WTC11 (cell line): ENCODE measurements at regions not wholly inside any gene's neighbourhood (a gene's known extent, or its start where the extent isn't known, plus 50 kb on each side); places are given as distances from the start of the nearest gene placed in this dataset.

Experiments
- ATAC-seq: fragments of 200-7000 bp; cut with Tn5 transposase; 2 replicates; pipeline ENCODE4 v1.10.0; 2021; ENCODE audit warnings: mild to moderate bottlenecking, moderate library complexity
- CTCF ChIA-PET: fragments of 300-600 bp; sonication (Branson Sonifier 250); formaldehyde crosslinking; loops from one replicate; lab custom pipeline; 2021; ENCODE audit warnings: antibody characterized with exemption; lab: Charles Lee
- POLR2A ChIA-PET: fragments of 350-600 bp; sonication (Branson Sonifier 250); formaldehyde crosslinking; loops from one replicate; lab custom pipeline; 2021; ENCODE audit warnings: antibody characterized with exemption; lab: Charles Lee
- DNase-seq: peaks from one replicate; pipeline ENCODE4 v3.0.0; 2021; ENCODE audit warnings: low spot score
- H3K27ac Mint-ChIP-seq: 2 replicates; pipeline ENCODE4 v1.8.0; 2021; ENCODE audit warnings: mixed read lengths
- H3K27me3 Mint-ChIP-seq: 2 replicates; pipeline ENCODE4 v1.8.0; 2021; ENCODE audit warnings: low read depth, mild to moderate bottlenecking, moderate library complexity, mixed read lengths
- H3K36me3 Mint-ChIP-seq: 2 replicates; pipeline ENCODE4 v1.8.0; 2021; ENCODE audit warnings: mixed read lengths
- H3K4me1 Mint-ChIP-seq: 2 replicates; pipeline ENCODE4 v1.8.0; 2022; ENCODE audit warnings: mixed read lengths
- H3K4me3 Mint-ChIP-seq: 2 replicates; pipeline ENCODE4 v1.8.0; 2021; ENCODE audit warnings: mild to moderate bottlenecking, moderate library complexity, mixed read lengths
- H3K9me3 Mint-ChIP-seq: 2 replicates; pipeline ENCODE4 v1.8.0; 2021; ENCODE audit warnings: mixed read lengths
- CREB1 ChIP-seq: sonication (generic); formaldehyde crosslinking; IDR thresholded peaks from 2 replicates; pipeline ENCODE4 v1.8.0; 2023; ENCODE audit warnings: mild to moderate bottlenecking, missing genetic modification reagents
- FOXP1 ChIP-seq: sonication (generic); formaldehyde crosslinking; IDR thresholded peaks from 2 replicates; pipeline ENCODE4 v1.8.0; 2022; ENCODE audit warnings: missing genetic modification reagents, mild to moderate bottlenecking, moderate library complexity, borderline replicate concordance
- GTF2I ChIP-seq: fragments of 250-450 bp; sonication (Bioruptor Pico); conservative IDR thresholded peaks from 2 replicates; pipeline ENCODE4 v1.4.0; 2021; ENCODE audit warnings: mild to moderate bottlenecking
- MYBL2 ChIP-seq: sonication (generic); formaldehyde crosslinking; IDR thresholded peaks from 2 replicates; pipeline ENCODE4 v1.8.1; 2023; ENCODE audit warnings: mild to moderate bottlenecking, moderate library complexity, missing genetic modification reagents
- NFYB ChIP-seq: sonication (generic); formaldehyde crosslinking; conservative IDR thresholded peaks from 2 replicates; pipeline ENCODE4 v1.8.0; 2022; ENCODE audit warnings: low read depth, missing genetic modification reagents
- NR2C2 ChIP-seq: sonication (generic); formaldehyde crosslinking; IDR thresholded peaks from 2 replicates; pipeline ENCODE4 v1.8.0; 2022; ENCODE audit warnings: mild to moderate bottlenecking, missing genetic modification reagents
- PRRX2 ChIP-seq: fragments of 250-450 bp; sonication (Bioruptor Pico); IDR thresholded peaks from 2 replicates; pipeline ENCODE4 v1.8.0; 2021; ENCODE audit warnings: mild to moderate bottlenecking
- RELA ChIP-seq: sonication (generic); formaldehyde crosslinking; IDR thresholded peaks from 2 replicates; pipeline ENCODE4 v1.8.1; 2022; ENCODE audit warnings: missing genetic modification reagents, mild to moderate bottlenecking, borderline replicate concordance
- SMAD4 ChIP-seq: sonication (generic); formaldehyde crosslinking; IDR thresholded peaks from 2 replicates; pipeline ENCODE4 v1.8.0; 2022; ENCODE audit warnings: mild to moderate bottlenecking, missing genetic modification reagents
- ZNF121 ChIP-seq: sonication (generic); formaldehyde crosslinking; IDR thresholded peaks from 2 replicates; pipeline ENCODE4 v1.8.0; 2023; ENCODE audit warnings: missing genetic modification reagents
- ZNF263 ChIP-seq: sonication (generic); formaldehyde crosslinking; IDR thresholded peaks from 2 replicates; pipeline ENCODE4 v1.8.1; 2022; ENCODE audit warnings: low read depth, mild to moderate bottlenecking, moderate library complexity, missing genetic modification reagents
- ZNF416 ChIP-seq: fragments of 250-450 bp; sonication (Bioruptor Pico); IDR thresholded peaks from 2 replicates; pipeline ENCODE4 v1.9.0; 2021; ENCODE audit warnings: mild to moderate bottlenecking, inconsistent platforms
- ZNF423 ChIP-seq: fragments of 250-450 bp; sonication (Bioruptor Pico); IDR thresholded peaks from 2 replicates; pipeline ENCODE4 v2.1.2; 2022; ENCODE audit warnings: mild to moderate bottlenecking, moderate library complexity
- TF ChIP-seq, protein P1 (sequence below): sonication (generic); formaldehyde crosslinking; IDR thresholded peaks from 2 replicates; pipeline ENCODE4 v1.8.1; 2023; ENCODE audit warnings: mild to moderate bottlenecking, moderate library complexity, missing genetic modification reagents
- TF ChIP-seq, protein P2 (sequence below): sonication (generic); formaldehyde crosslinking; IDR thresholded peaks from 2 replicates; pipeline ENCODE4 v1.8.1; 2023; ENCODE audit warnings: mild to moderate bottlenecking, missing genetic modification reagents
- TF ChIP-seq, protein P3 (sequence below): fragments of 250-450 bp; sonication (Bioruptor Pico); IDR thresholded peaks from 2 replicates; pipeline ENCODE4 v1.9.0; 2021; ENCODE audit warnings: mild to moderate bottlenecking
- TF ChIP-seq, protein P4 (sequence below): sonication (generic); formaldehyde crosslinking; IDR thresholded peaks from 2 replicates; pipeline ENCODE4 v1.8.1; 2023; ENCODE audit warnings: mild to moderate bottlenecking, missing genetic modification reagents
- TF ChIP-seq, protein P5 (sequence below): fragments of 250-450 bp; sonication (Bioruptor Pico); IDR thresholded peaks from 2 replicates; pipeline ENCODE4 v1.9.0; 2021; ENCODE audit warnings: moderate library complexity, mild to moderate bottlenecking, inconsistent platforms, borderline replicate concordance
- TF ChIP-seq, protein P6 (sequence below): fragments of 250-450 bp; sonication (Bioruptor Pico); IDR thresholded peaks from 2 replicates; pipeline ENCODE4 v1.8.0; 2021; ENCODE audit warnings: mild to moderate bottlenecking

DNA sequence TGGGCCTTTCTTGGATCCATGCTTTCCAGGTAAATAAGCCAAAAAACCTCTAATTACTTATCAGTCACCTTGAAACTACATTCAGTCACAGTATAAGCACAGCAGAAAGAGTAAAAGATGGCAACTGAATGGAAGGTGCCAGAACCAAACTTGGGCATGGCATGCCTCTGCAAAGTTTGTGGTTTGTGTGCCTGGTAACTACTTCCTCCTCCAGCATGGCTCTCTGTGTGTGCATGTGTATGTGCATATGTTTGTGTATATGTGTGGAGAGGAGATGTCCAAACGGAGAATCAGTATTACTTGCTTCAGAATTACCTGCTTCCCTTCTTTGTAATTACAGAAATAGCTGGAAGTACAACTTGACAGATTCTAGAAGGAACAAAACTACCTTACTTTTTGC, 67.5 kb downstream of the AGTR2 start:
- no peak overlapping the region for H3K27ac Mint-ChIP-seq
- H3K36me3 Mint-ChIP-seq: no peaks in the 10 kb centered on the region
- TF ChIP-seq MYBL2 (no peak), PRRX2 (CRISPR knock-in tag) (no peak), FOXP1 (CRISPR knock-in tag) (no peak), CREB1 (CRISPR knock-in tag) (no peak), ZNF263 (CRISPR knock-in tag) (no peak), SMAD4 (no peak), ZNF423 (CRISPR knock-in tag) (no peak), ZNF416 (no peak), RELA (CRISPR knock-in tag) (no peak)
- TF ChIP-seq, protein P1, sequence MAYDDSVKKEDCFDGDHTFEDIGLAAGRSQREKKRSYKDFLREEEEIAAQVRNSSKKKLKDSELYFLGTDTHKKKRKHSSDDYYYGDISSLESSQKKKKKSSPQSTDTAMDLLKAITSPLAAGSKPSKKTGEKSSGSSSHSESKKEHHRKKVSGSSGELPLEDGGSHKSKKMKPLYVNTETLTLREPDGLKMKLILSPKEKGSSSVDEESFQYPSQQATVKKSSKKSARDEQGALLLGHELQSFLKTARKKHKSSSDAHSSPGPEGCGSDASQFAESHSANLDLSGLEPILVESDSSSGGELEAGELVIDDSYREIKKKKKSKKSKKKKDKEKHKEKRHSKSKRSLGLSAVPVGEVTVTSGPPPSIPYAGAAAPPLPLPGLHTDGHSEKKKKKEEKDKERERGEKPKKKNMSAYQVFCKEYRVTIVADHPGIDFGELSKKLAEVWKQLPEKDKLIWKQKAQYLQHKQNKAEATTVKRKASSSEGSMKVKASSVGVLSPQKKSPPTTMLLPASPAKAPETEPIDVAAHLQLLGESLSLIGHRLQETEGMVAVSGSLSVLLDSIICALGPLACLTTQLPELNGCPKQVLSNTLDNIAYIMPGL (CRISPR knock-in tag): no peak
- TF ChIP-seq, protein P2, sequence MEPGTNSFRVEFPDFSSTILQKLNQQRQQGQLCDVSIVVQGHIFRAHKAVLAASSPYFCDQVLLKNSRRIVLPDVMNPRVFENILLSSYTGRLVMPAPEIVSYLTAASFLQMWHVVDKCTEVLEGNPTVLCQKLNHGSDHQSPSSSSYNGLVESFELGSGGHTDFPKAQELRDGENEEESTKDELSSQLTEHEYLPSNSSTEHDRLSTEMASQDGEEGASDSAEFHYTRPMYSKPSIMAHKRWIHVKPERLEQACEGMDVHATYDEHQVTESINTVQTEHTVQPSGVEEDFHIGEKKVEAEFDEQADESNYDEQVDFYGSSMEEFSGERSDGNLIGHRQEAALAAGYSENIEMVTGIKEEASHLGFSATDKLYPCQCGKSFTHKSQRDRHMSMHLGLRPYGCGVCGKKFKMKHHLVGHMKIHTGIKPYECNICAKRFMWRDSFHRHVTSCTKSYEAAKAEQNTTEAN: no peak
- TF ChIP-seq, protein P3, sequence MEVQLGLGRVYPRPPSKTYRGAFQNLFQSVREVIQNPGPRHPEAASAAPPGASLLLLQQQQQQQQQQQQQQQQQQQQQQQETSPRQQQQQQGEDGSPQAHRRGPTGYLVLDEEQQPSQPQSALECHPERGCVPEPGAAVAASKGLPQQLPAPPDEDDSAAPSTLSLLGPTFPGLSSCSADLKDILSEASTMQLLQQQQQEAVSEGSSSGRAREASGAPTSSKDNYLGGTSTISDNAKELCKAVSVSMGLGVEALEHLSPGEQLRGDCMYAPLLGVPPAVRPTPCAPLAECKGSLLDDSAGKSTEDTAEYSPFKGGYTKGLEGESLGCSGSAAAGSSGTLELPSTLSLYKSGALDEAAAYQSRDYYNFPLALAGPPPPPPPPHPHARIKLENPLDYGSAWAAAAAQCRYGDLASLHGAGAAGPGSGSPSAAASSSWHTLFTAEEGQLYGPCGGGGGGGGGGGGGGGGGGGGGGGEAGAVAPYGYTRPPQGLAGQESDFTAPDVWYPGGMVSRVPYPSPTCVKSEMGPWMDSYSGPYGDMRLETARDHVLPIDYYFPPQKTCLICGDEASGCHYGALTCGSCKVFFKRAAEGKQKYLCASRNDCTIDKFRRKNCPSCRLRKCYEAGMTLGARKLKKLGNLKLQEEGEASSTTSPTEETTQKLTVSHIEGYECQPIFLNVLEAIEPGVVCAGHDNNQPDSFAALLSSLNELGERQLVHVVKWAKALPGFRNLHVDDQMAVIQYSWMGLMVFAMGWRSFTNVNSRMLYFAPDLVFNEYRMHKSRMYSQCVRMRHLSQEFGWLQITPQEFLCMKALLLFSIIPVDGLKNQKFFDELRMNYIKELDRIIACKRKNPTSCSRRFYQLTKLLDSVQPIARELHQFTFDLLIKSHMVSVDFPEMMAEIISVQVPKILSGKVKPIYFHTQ (CRISPR knock-in tag): no peak
- H3K27me3 Mint-ChIP-seq: peaks cover 3% of the 10 kb centered on the region; the same call in 1 of the 2 replicates
- ATAC-seq (no peak), DNase-seq (no peak)
- POLR2A ChIA-PET: no interaction called here
- H3K4me3 Mint-ChIP-seq: no peak overlapping the region
- H3K9me3 Mint-ChIP-seq: peaks cover 11% of the 10 kb centered on the region
- CTCF ChIA-PET: no interaction called here
- no peaks in the 10 kb centered on the region for H3K4me1 Mint-ChIP-seq

DNA sequence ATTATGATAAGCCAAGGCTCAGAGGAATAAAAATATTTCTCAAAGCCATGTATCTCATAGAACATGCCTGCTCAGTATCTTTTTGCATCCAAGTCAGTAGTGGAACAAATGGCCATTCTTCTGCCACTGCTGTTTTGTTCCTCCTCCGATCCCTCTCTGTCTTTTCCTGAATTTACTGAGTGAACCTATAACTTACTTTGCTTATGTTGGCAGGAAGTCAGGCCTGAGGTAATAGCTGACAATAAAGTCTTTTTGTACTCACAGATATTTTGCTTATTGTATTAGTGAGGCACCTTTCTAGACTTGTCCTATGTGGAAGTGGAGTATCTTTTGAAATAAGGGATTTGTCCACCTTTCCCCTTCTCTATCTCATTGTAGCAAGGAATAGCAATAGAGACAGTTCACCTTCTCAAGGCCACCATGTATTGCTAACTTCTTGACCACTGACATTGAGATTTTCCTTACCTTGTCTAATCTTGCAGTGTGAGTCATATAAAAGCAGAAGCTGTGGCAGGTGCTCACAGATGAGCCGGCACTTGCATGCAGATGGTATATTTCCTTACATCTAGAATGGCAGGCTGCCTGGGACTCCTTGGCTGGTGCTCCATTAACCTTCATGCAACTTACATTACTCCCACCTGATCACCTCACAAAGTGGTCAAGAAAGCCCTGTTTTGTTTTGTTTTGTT, 68.2 kb downstream of the AGTR2 start:
- Mint-ChIP-seq H3K27ac (no peak overlapping the region), H3K4me3 (no peak overlapping the region), H3K9me3 (peaks cover 11% of the 10 kb centered on the region), H3K36me3 (no peaks in the 10 kb centered on the region), H3K4me1 (no peaks in the 10 kb centered on the region), H3K27me3 (peaks cover 5% of the 10 kb centered on the region)
- TF ChIP-seq ZNF263 (CRISPR knock-in tag): no peak
- TF ChIP-seq, protein P2: no peak
- TF ChIP-seq NFYB (CRISPR knock-in tag): no peak
- TF ChIP-seq, protein P4, sequence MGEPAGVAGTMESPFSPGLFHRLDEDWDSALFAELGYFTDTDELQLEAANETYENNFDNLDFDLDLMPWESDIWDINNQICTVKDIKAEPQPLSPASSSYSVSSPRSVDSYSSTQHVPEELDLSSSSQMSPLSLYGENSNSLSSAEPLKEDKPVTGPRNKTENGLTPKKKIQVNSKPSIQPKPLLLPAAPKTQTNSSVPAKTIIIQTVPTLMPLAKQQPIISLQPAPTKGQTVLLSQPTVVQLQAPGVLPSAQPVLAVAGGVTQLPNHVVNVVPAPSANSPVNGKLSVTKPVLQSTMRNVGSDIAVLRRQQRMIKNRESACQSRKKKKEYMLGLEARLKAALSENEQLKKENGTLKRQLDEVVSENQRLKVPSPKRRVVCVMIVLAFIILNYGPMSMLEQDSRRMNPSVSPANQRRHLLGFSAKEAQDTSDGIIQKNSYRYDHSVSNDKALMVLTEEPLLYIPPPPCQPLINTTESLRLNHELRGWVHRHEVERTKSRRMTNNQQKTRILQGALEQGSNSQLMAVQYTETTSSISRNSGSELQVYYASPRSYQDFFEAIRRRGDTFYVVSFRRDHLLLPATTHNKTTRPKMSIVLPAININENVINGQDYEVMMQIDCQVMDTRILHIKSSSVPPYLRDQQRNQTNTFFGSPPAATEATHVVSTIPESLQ: no peak
- no peak for TF ChIP-seq NR2C2 (CRISPR knock-in tag)
- TF ChIP-seq, protein P5, sequence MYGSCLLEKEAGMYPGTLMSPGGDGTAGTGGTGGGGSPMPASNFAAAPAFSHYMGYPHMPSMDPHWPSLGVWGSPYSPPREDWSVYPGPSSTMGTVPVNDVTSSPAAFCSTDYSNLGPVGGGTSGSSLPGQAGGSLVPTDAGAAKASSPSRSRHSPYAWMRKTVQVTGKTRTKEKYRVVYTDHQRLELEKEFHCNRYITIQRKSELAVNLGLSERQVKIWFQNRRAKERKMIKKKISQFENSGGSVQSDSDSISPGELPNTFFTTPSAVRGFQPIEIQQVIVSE (CRISPR knock-in tag): no peak
- TF ChIP-seq ZNF121 (CRISPR knock-in tag): no peak
- TF ChIP-seq, protein P6, sequence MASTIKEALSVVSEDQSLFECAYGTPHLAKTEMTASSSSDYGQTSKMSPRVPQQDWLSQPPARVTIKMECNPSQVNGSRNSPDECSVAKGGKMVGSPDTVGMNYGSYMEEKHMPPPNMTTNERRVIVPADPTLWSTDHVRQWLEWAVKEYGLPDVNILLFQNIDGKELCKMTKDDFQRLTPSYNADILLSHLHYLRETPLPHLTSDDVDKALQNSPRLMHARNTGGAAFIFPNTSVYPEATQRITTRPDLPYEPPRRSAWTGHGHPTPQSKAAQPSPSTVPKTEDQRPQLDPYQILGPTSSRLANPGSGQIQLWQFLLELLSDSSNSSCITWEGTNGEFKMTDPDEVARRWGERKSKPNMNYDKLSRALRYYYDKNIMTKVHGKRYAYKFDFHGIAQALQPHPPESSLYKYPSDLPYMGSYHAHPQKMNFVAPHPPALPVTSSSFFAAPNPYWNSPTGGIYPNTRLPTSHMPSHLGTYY (CRISPR knock-in tag): no peak
- TF ChIP-seq GTF2I (CRISPR knock-in tag): no peak
- ChIA-PET CTCF (no interaction called here), POLR2A (no interaction called here)
- no peak for ATAC-seq
- no peak for DNase-seq
